H1 (cell line): ENCODE measurements at regions not wholly inside any gene's neighbourhood (a gene's known extent, or its start where the extent isn't known, plus 50 kb on each side); places are given as distances from the start of the nearest gene placed in this dataset.
A peak's percentile ranks its signal among the peaks of the same experiment; 100 is the strongest.

Experiments
- CTCF ChIA-PET: fragments of 300-600 bp; sonication (Branson Sonifier 250); formaldehyde crosslinking; loops from one replicate; lab custom pipeline; 2021; ENCODE audit not compliant: partially characterized antibody; lab: Charles Lee
- POLR2A ChIA-PET: fragments of 300-600 bp; sonication (Branson Sonifier 250); formaldehyde crosslinking; loops from one replicate; lab custom pipeline; 2021; ENCODE audit warnings: inconsistent platforms; ENCODE audit not compliant: partially characterized antibody; lab: Charles Lee
- DNase-seq, 2 experiments: peaks; one replicate each; pipeline versions ENCODE4 v3.0.0 to v3.0.0-alpha.2; 2010 to 2022; ENCODE audit warnings: low spot score in 2 of 2, low read depth in 1 of 2, mixed read lengths in 1 of 2
- FAIRE-seq: peaks from 2 replicates; lab custom pipeline; 2011; peaks lifted over from hg19 to GRCh38; lab: Jason Lieb, UNC
- H2AFZ ChIP-seq: 2 replicates; pipeline ENCODE4 v1.8.1; 2012; ENCODE audit warnings: low read length, inconsistent platforms
- H2AK5ac ChIP-seq: 2 replicates; pipeline ENCODE4 v1.6.1; 2013; ENCODE audit warnings: low read depth, low read length
- H2BK120ac ChIP-seq: replicated peaks from 2 replicates; pipeline ENCODE3; 2013; ENCODE audit warnings: low read depth, low read length, inconsistent platforms
- H2BK12ac ChIP-seq: 2 replicates; pipeline ENCODE4 v1.6.1; 2013; ENCODE audit warnings: low read depth, low read length
- H2BK15ac ChIP-seq: 2 replicates; pipeline ENCODE4 v1.6.1; 2013; ENCODE audit warnings: low read length
- H2BK20ac ChIP-seq: 2 replicates; pipeline ENCODE4 v1.6.1; 2013; ENCODE audit warnings: low read length
- H2BK5ac ChIP-seq: 2 replicates; pipeline ENCODE4 v1.6.1; 2013; ENCODE audit warnings: low read depth, low read length
- H3K14ac ChIP-seq: 2 replicates; pipeline ENCODE4 v1.6.1; 2013; ENCODE audit warnings: inconsistent platforms; ENCODE audit not compliant: insufficient read length
- H3K18ac ChIP-seq: 2 replicates; pipeline ENCODE4 v1.6.1; 2013; ENCODE audit warnings: low read length; ENCODE audit errors: extremely low read depth
- H3K23ac ChIP-seq: 2 replicates; pipeline ENCODE4 v1.6.1; 2013; ENCODE audit warnings: inconsistent platforms; ENCODE audit not compliant: insufficient read length
- H3K23me2 ChIP-seq: 2 replicates; pipeline ENCODE4 v1.6.1; 2013; ENCODE audit warnings: low read depth, low read length
- H3K27ac ChIP-seq: 2 replicates; pipeline ENCODE4 v1.6.1; 2011; ENCODE audit warnings: low read depth, low read length, inconsistent platforms
- H3K27me3 ChIP-seq, 4 experiments: replicated peaks in 1 of 4; 1 replicate in 1 of 4; 2 replicates in 3 of 4; pipeline versions ENCODE4 v1.6.1 to v1.8.1; 2011 to 2013; ENCODE audit warnings: low read length in 3 of 4, mild to moderate bottlenecking in 3 of 4, inconsistent platforms in 2 of 4, mixed read lengths in 2 of 4, moderate library complexity in 1 of 4; ENCODE audit not compliant: control insufficient read depth in 3 of 4, insufficient read depth in 3 of 4; ENCODE audit errors: extremely low read depth in 1 of 4
- H3K36me3 ChIP-seq, 4 experiments: 2 replicates each; pipeline versions ENCODE4 v1.6.1 to v1.8.1; 2011 to 2013; ENCODE audit warnings: mild to moderate bottlenecking in 4 of 4, low read length in 3 of 4, moderate library complexity in 2 of 4, control low read depth in 1 of 4, inconsistent platforms in 1 of 4; ENCODE audit not compliant: insufficient read depth in 4 of 4, control insufficient read depth in 2 of 4
- H3K4ac ChIP-seq: replicated peaks from 2 replicates; pipeline ENCODE3; 2013; ENCODE audit warnings: low read length, low read depth, mixed read lengths, inconsistent platforms; ENCODE audit not compliant: insufficient read length
- H3K4me1 ChIP-seq, 4 experiments: replicated peaks in 1 of 4; 1 replicate in 1 of 4; 2 replicates in 3 of 4; pipeline versions ENCODE4 v1.6.1 to v1.8.1; 2011 to 2013; ENCODE audit warnings: low read length in 3 of 4, inconsistent platforms in 2 of 4, mixed read lengths in 1 of 4; ENCODE audit not compliant: insufficient read depth in 4 of 4, control insufficient read depth in 3 of 4
- H3K4me2 ChIP-seq, 2 experiments: 2 replicates each; pipeline versions ENCODE4 v1.6.1 to v1.8.1; 2011 to 2013; ENCODE audit warnings: low read depth in 2 of 2, low read length in 2 of 2, control low read depth in 1 of 2, inconsistent platforms in 1 of 2, mild to moderate bottlenecking in 1 of 2; ENCODE audit not compliant: insufficient read depth in 1 of 2
- H3K4me3 ChIP-seq, 4 experiments: fragments of 200-600, 300-600 bp in 1 of 4; sonication (generic), shearing (Covaris generic), sonication (Bioruptor Twin) in 1 of 4; 2 replicates each; pipeline versions ENCODE4 v1.5.1 to v1.8.1; 2011 to 2016; ENCODE audit warnings: low read length in 4 of 4, low read depth in 3 of 4, control low read depth in 2 of 4, inconsistent platforms in 2 of 4, mild to moderate bottlenecking in 2 of 4, mixed read lengths in 1 of 4, moderate library complexity in 1 of 4; ENCODE audit not compliant: insufficient read depth in 2 of 4; ENCODE audit errors: extremely low read depth in 1 of 4
- H3K56ac ChIP-seq: replicated peaks from 2 replicates; pipeline ENCODE3; 2013; ENCODE audit warnings: low read depth, mild to moderate bottlenecking, mixed read lengths, low read length, inconsistent platforms; ENCODE audit not compliant: insufficient read length
- H3K79me1 ChIP-seq: 2 replicates; pipeline ENCODE4 v1.6.1; 2013; ENCODE audit warnings: low read depth, low read length, control low read depth
- H3K79me2 ChIP-seq, 2 experiments: 2 replicates each; pipeline versions ENCODE4 v1.6.1 to v1.8.1; 2012 to 2013; ENCODE audit warnings: low read length in 2 of 2, mild to moderate bottlenecking in 2 of 2, inconsistent platforms in 1 of 2; ENCODE audit not compliant: insufficient read depth in 2 of 2, control insufficient read depth in 1 of 2
- H3K9ac ChIP-seq, 4 experiments: replicated peaks in 1 of 4; 1 replicate in 1 of 4; 2 replicates in 3 of 4; pipeline versions ENCODE4 v1.6.1 to v1.8.1; 2011 to 2013; ENCODE audit warnings: low read depth in 3 of 4, low read length in 3 of 4, control low read depth in 2 of 4, mild to moderate bottlenecking in 2 of 4, moderate library complexity in 2 of 4, inconsistent platforms in 1 of 4; ENCODE audit errors: extremely low read depth in 1 of 4
- H3K9me3 ChIP-seq, 2 experiments: 2 replicates each; pipeline versions ENCODE4 v1.6.1 to v1.8.1; 2012 to 2013; ENCODE audit warnings: mild to moderate bottlenecking in 2 of 2, moderate library complexity in 2 of 2, control low read depth in 1 of 2, inconsistent platforms in 1 of 2, low read depth in 1 of 2, low read length in 1 of 2, mixed read lengths in 1 of 2; ENCODE audit not compliant: insufficient read depth in 2 of 2
- H4K20me1 ChIP-seq, 2 experiments: replicated peaks in 1 of 2; 2 replicates each; pipeline versions ENCODE3 to v1.8.1; 2011 to 2013; ENCODE audit warnings: inconsistent platforms in 2 of 2, low read length in 2 of 2, mild to moderate bottlenecking in 1 of 2; ENCODE audit not compliant: insufficient read depth in 2 of 2, control insufficient read depth in 1 of 2
- H4K5ac ChIP-seq: 2 replicates; pipeline ENCODE4 v1.6.1; 2013; ENCODE audit warnings: low read length, low read depth, mixed read lengths, inconsistent platforms; ENCODE audit not compliant: insufficient read length
- H4K8ac ChIP-seq: 2 replicates; pipeline ENCODE4 v1.8.0; 2013; ENCODE audit warnings: mild to moderate bottlenecking, moderate library complexity, low read length, inconsistent platforms; ENCODE audit not compliant: insufficient read depth; ENCODE audit errors: extremely low read depth
- H4K91ac ChIP-seq: replicated peaks from 2 replicates; pipeline ENCODE3; 2013; ENCODE audit warnings: low read length, mixed read lengths, inconsistent platforms; ENCODE audit not compliant: insufficient read length
- CREB1 ChIP-seq: IDR thresholded peaks from 2 replicates; pipeline ENCODE4 v1.6.1; 2012; ENCODE audit warnings: inconsistent platforms
- CTCF ChIP-seq, 3 experiments: IDR thresholded peaks; 1 replicate in 2 of 3; 2 replicates in 1 of 3; pipeline versions ENCODE4 v1.5.1 to v1.6.1; 2011; ENCODE audit warnings: low read length in 3 of 3, mild to moderate bottlenecking in 3 of 3, inconsistent platforms in 2 of 3, low read depth in 1 of 3, moderate library complexity in 1 of 3; ENCODE audit not compliant: insufficient read depth in 1 of 3; ENCODE audit errors: control extremely low read depth in 1 of 3
- FOSL1 ChIP-seq: IDR thresholded peaks from 2 replicates; pipeline ENCODE4 v1.6.1; 2011; ENCODE audit warnings: mild to moderate bottlenecking, low read depth, low read length, moderate library complexity; ENCODE audit not compliant: insufficient read depth
- KDM4A ChIP-seq: IDR thresholded peaks from one replicate; pipeline ENCODE4 v1.7.1; 2012; ENCODE audit warnings: low read depth, mild to moderate bottlenecking, moderate library complexity, low read length, inconsistent platforms; ENCODE audit not compliant: severe bottlenecking
- NANOG ChIP-seq: IDR thresholded peaks from 2 replicates; pipeline ENCODE4 v1.6.1; 2011; ENCODE audit warnings: low read length, low read depth, mild to moderate bottlenecking, inconsistent platforms; ENCODE audit not compliant: insufficient read depth, poor library complexity, severe bottlenecking
- SIN3A ChIP-seq, 2 experiments: IDR thresholded peaks in 1 of 2; conservative IDR thresholded peaks in 1 of 2; 2 replicates each; pipeline ENCODE4 v1.6.1; 2011 to 2012; ENCODE audit warnings: low read length in 2 of 2, improper control_type of control experiment in 1 of 2, low read depth in 1 of 2, mild to moderate bottlenecking in 1 of 2
- SIRT6 ChIP-seq: IDR thresholded peaks from one replicate; pipeline ENCODE4 v1.7.1; 2012; ENCODE audit warnings: low read length, inconsistent platforms
- SP2 ChIP-seq: IDR thresholded peaks from 2 replicates; pipeline ENCODE4 v1.6.1; 2012; ENCODE audit warnings: mild to moderate bottlenecking, low read length, inconsistent platforms
- TCF12 ChIP-seq: IDR thresholded peaks from 2 replicates; pipeline ENCODE4 v1.6.1; 2011; ENCODE audit warnings: low read depth, mild to moderate bottlenecking, low read length
- WGBS, 2 experiments: shearing (Covaris generic) in 1 of 2; methylation state at CpG; one replicate each; pipeline versions ENCODE4 v1.1.6 to v1.1.7; 2013 to 2015; ENCODE audit warnings: low lambda C conversion rate in 2 of 2, mixed read lengths in 2 of 2, inconsistent platforms in 1 of 2, low coverage in 1 of 2, missing lambda C conversion rate in 1 of 2; ENCODE audit not compliant: insufficient replicate concordance in 2 of 2, insufficient coverage in 1 of 2, insufficient read length in 1 of 2; ENCODE audit errors: extremely low coverage in 1 of 2, missing lambda C conversion rate in 1 of 2; 5-methylcytosine and 5-hydroxymethylcytosine counted together

- no peaks in the 10 kb centered on the region for H4K20me1 ChIP-seq
- no peaks in the 10 kb centered on the region for H3K4me1 ChIP-seq
- ChIA-PET POLR2A (no interaction called here), CTCF (no interaction called here)
- no peaks in the 10 kb centered on the region for H3K79me1 ChIP-seq
- no peak overlapping the region for H2AK5ac ChIP-seq
- FAIRE-seq (no peak), DNase-seq (no peak)
- no peaks in the 10 kb centered on the region; the same call in 1 of the 2 replicates for H3K23me2 ChIP-seq
- H3K18ac ChIP-seq: no peak overlapping the region
- H3K14ac ChIP-seq: no peak overlapping the region
- H2AFZ ChIP-seq: no peak overlapping the region
- H3K23ac ChIP-seq: no peak overlapping the region
- H4K91ac ChIP-seq: no peak overlapping the region
- WGBS, 2 experiments: 86 to 100% methylated on average over 1 to 2 of the region's 2 CpGs
- H3K36me3 ChIP-seq: no peaks in the 10 kb centered on the region
- H2BK5ac ChIP-seq: no peak overlapping the region
- H2BK15ac ChIP-seq: 0 out of 2 replicates have a peak overlapping the region, but pooled peaks have one; percentile 34
- no peak overlapping the region for H3K4me2 ChIP-seq
- H3K79me2 ChIP-seq: no peaks in the 10 kb centered on the region
- H3K4me3 ChIP-seq: no peak overlapping the region
- no peak overlapping the region for H2BK120ac ChIP-seq
- no peak overlapping the region for H3K56ac ChIP-seq
- H3K4ac ChIP-seq: no peak overlapping the region
- H4K8ac ChIP-seq: no peak overlapping the region
- no peak overlapping the region for H2BK12ac ChIP-seq
- TF ChIP-seq NANOG (no peak), CREB1 (no peak), KDM4A (no peak), SIRT6 (no peak), SP2 (no peak), TCF12 (no peak), FOSL1 (no peak), CTCF (IDR thresholded peaks at IDR 0.05; ENCODE audit: control extremely low read depth in 1 of 3, insufficient read depth in 1 of 3, low read depth in 1 of 3, low read length in 3 of 3) (no peak), SIN3A (conservative IDR thresholded peaks at IDR 0.05 in 1 of 2, IDR thresholded peaks at IDR 0.05 in 1 of 2; ENCODE audit: low read depth in 1 of 2, low read length in 2 of 2) (no peak)
- no peaks in the 10 kb centered on the region for H3K27me3 ChIP-seq
- H2BK20ac ChIP-seq: no peak overlapping the region
- no peak overlapping the region for H4K5ac ChIP-seq
- H3K27ac ChIP-seq: no peak overlapping the region
- H3K9ac ChIP-seq: no peak overlapping the region
- H3K9me3 ChIP-seq: no peaks in the 10 kb centered on the region; a peak in 1 of 4 replicates
Observed at GRCh38 chr2:12127638-12128037, 381.2 kb downstream of the LPIN1 start.
